ENCODE measurements at regions not wholly inside any gene's neighbourhood (a gene's known extent, or its start where the extent isn't known, plus 50 kb on each side); places are given as distances from the start of the nearest gene placed in this dataset.

GRCh38 chr10:130994191-130994590, 317.3 kb downstream of the TCERG1L start:
- no peak for TF ChIP-seq POLR2AphosphoS5 (IDR thresholded peaks at IDR 0.05; ENCODE audit: low read depth)
- no peak for TF ChIP-seq CTCF (IDR thresholded peaks at IDR 0.05; ENCODE audit: insufficient read depth, low read length)
- TF ChIP-seq REST (IDR thresholded peaks at IDR 0.05; ENCODE audit: insufficient replicate concordance, low read depth), result no peak
